Cardiac fibroblast (primary cell): ENCODE measurements at regions not wholly inside any gene's neighbourhood (a gene's known extent, or its start where the extent isn't known, plus 50 kb on each side); places are given as distances from the start of the nearest gene placed in this dataset.

Source experiments
- DNase-seq, 2 donors: peaks; one replicate each; pipeline versions ENCODE4 v3.0.0 to v3.0.0-alpha.2; 2010; ENCODE audit warnings: low read depth in 2 of 2
- H3K4me3 ChIP-seq, 2 donors: replicated peaks in 1 of 2; 1 replicate in 1 of 2; 2 replicates in 1 of 2; pipeline ENCODE4 v1.5.1; 2011; ENCODE audit warnings: low read depth in 2 of 2, low read length in 2 of 2, mild to moderate bottlenecking in 2 of 2, moderate library complexity in 1 of 2
- CTCF ChIP-seq: IDR thresholded peaks from one replicate; pipeline ENCODE4 v1.5.1; 2011; ENCODE audit warnings: low read depth, mild to moderate bottlenecking, low read length, inconsistent platforms

DNA sequence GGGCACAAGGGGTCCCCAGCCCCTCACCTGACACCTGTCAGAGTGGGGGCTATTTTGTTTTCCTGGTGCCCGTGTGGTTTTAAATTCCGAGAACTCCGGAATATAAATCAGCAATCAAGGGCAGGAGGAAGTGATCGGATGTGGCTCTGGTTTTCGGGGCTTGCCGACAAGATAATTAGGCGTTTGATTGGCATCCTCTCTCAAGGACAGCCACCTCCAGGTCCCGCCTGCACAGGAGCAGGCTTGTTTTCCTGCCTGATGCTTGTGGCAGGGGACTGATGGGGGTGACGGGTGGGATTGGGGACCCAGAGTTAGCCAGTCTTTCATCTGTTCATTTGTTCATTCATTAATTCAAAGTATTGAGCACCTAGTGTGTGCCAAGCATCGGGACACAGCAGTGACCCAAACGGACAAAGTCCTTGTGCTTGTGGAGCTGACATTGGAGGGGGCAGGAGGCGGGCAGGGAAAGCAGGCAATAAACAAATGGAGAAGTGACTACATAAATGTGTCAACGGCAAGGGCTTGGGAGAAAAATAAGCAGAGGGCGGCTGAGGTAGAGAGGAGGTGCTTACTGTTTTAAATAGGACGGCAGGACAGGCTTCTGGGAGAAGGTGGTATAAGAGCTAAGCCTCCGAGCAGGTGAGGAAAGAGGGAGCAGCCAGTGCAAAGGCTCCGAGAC lies 166.5 kb downstream of the PHETA1 start:
- DNase-seq = no peak

GRCh38 chr12:111201495-111202236 lies 167.2 kb downstream of the PHETA1 start:
- DNase-seq = no peak
- no peak overlapping the region for H3K4me3 ChIP-seq

More for the DNA sequence above, 166.5 kb downstream of the PHETA1 start:
- H3K4me3 ChIP-seq = no peak overlapping the region
- no peak for TF ChIP-seq CTCF

GRCh38 chr12:111201036-111201435 lies 167.9 kb downstream of the PHETA1 start:
- no peak for DNase-seq
- TF ChIP-seq CTCF = no peak
- no peak overlapping the region for H3K4me3 ChIP-seq

More at GRCh38 chr12:111201495-111202236, 167.2 kb downstream of the PHETA1 start:
- no peak for TF ChIP-seq CTCF

DNA sequence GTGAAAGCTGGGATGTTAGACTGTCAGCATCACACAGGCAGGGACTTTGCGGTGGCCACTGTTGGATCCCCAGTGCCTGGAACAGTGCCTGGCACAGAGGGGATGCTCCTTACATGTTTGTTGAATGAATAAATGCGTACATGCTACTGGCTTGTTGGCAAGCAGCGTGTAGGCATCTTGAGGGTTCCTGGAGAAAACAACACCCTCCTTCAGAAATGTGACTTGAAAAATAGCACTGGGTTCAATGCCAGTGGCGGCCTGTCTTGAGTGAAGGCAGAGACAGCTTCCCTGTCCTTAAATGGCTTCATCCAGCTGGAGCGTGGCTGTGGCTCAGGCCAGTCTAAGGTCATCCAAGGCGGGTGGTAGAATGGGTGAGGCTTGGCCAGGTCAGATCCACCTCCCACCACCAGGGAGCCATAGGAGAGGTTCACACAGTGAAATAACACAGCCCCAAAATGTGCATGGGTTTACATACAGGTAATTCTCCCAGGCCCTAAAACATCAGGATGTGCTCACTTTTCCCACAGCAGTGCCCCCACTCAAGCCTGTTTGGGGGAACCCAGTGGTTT lies 171.4 kb downstream of the PHETA1 start:
- H3K4me3 ChIP-seq = no peak overlapping the region
- TF ChIP-seq CTCF = no peak
- no peak for DNase-seq

- no peak overlapping the region for H3K4me3 ChIP-seq
- DNase-seq = no peak
- no peak for TF ChIP-seq CTCF
Observed at GRCh38 chr12:111196532-111196931, 172.4 kb downstream of the PHETA1 start.

DNA sequence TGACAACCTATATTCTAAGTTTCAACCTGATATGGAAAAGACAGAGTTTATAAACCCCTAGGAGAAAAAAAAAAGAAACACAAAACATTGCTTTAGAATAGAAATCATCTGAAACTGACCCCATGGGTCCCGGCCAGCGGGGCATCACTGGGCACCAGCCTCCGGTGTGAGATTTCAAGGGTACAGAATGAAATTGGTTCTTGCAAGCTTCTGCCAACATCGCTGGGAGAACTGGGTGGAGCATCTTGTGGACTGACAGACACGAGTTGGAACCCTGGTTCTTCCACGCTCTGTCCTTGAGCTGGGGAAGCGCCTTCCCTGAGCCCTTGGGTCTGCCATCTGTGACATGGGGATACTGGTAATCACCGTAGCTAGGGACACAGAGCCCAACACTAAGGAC lies 173.6 kb downstream of the PHETA1 start:
- H3K4me3 ChIP-seq = no peak overlapping the region
- no peak for DNase-seq
- TF ChIP-seq CTCF = no peak
